CD4-positive, alpha-beta T cell (primary cell): ENCODE measurements at regions not wholly inside any gene's neighbourhood (a gene's known extent, or its start where the extent isn't known, plus 50 kb on each side); places are given as distances from the start of the nearest gene placed in this dataset.

Experiments
- ATAC-seq: fragments of 200-7000 bp; cut with Tn5 transposase; one replicate; pipeline ENCODE4 v1.10.0; 2022; ENCODE audit warnings: mild to moderate bottlenecking; ENCODE audit not compliant: poor library complexity
- CTCF ChIA-PET: fragments of 350-600 bp; sonication (Branson Sonifier 250); formaldehyde crosslinking; loops from one replicate; lab custom pipeline; 2021; ENCODE audit warnings: antibody characterized with exemption, inconsistent platforms; lab: Charles Lee
- POLR2A ChIA-PET: fragments of 350-600 bp; sonication (Branson Sonifier 250); formaldehyde crosslinking; loops from one replicate; lab custom pipeline; 2021; ENCODE audit warnings: antibody characterized with exemption, inconsistent platforms; lab: Charles Lee
- DNase-seq, 14 experiments: peaks; one replicate each; pipeline ENCODE4 v3.0.0-alpha.2; 2013 to 2020; ENCODE audit warnings: mixed read lengths in 2 of 14
- H3K27ac ChIP-seq, 2 donors: one replicate each; pipeline versions ENCODE4 v1.5.1 to v1.7.0; 2013; ENCODE audit warnings: low read length in 2 of 2, low read depth in 1 of 2, mild to moderate bottlenecking in 1 of 2
- H3K27me3 ChIP-seq, 2 experiments: 1 replicate in 1 of 2; 2 replicates in 1 of 2; pipeline versions ENCODE4 v1.6.1 to v1.7.0; 2013; ENCODE audit warnings: low read length in 2 of 2, control low read depth in 1 of 2, mild to moderate bottlenecking in 1 of 2, moderate library complexity in 1 of 2; ENCODE audit not compliant: insufficient read depth in 2 of 2, control insufficient read depth in 1 of 2
- H3K36me3 ChIP-seq: one replicate; pipeline ENCODE4 v1.6.1; 2013; ENCODE audit warnings: low read length, control low read depth; ENCODE audit not compliant: insufficient read depth
- H3K4me1 ChIP-seq: one replicate; pipeline ENCODE4 v1.6.1; 2013; ENCODE audit warnings: low read length, control low read depth; ENCODE audit not compliant: insufficient read depth
- H3K4me3 ChIP-seq: one replicate; pipeline ENCODE4 v1.5.1; 2013; ENCODE audit warnings: mild to moderate bottlenecking, low read length, moderate library complexity
- H3K9me3 ChIP-seq, 2 experiments: 1 replicate in 1 of 2; 2 replicates in 1 of 2; pipeline versions ENCODE4 v1.6.1 to v1.7.0; 2013; ENCODE audit warnings: low read length in 2 of 2, mild to moderate bottlenecking in 2 of 2, control low read depth in 1 of 2, moderate library complexity in 1 of 2; ENCODE audit not compliant: control insufficient read depth in 1 of 2, insufficient read depth in 1 of 2
- H3K27ac Mint-ChIP-seq: one replicate; pipeline ENCODE4 v1.8.0; 2020; ENCODE audit warnings: mixed read lengths
- H3K27me3 Mint-ChIP-seq: one replicate; pipeline ENCODE4 v1.8.0; 2021; ENCODE audit warnings: mixed read lengths
- H3K36me3 Mint-ChIP-seq: one replicate; pipeline ENCODE4 v1.8.0; 2021; ENCODE audit warnings: low read depth, mixed read lengths
- H3K4me1 Mint-ChIP-seq: one replicate; pipeline ENCODE4 v1.8.0; 2021; ENCODE audit warnings: low read depth, mixed read lengths
- H3K4me3 Mint-ChIP-seq: one replicate; pipeline ENCODE4 v1.8.0; 2020; ENCODE audit warnings: mild to moderate bottlenecking, mixed read lengths
- H3K9me3 Mint-ChIP-seq: one replicate; pipeline ENCODE4 v1.8.0; 2020; ENCODE audit warnings: mixed read lengths
- intact Hi-C, 2 experiments: fragments of 100-400 bp; cut with DNase I in 1 of 2; cut with micrococcal nuclease in 1 of 2; formaldehyde crosslinking; loops; one replicate each; pipeline versions ENCODE4 v1.15.1 to v1.9.0; 2023 to 2025; cut with DNase I, micrococcal nuclease
- TF ChIP-seq, protein P1 (sequence below): fragments of 200-600 bp; IDR thresholded peaks from one replicate; pipeline ENCODE4 v1.8.0; 2022; ENCODE audit warnings: antibody characterized with exemption, mild to moderate bottlenecking

DNA sequence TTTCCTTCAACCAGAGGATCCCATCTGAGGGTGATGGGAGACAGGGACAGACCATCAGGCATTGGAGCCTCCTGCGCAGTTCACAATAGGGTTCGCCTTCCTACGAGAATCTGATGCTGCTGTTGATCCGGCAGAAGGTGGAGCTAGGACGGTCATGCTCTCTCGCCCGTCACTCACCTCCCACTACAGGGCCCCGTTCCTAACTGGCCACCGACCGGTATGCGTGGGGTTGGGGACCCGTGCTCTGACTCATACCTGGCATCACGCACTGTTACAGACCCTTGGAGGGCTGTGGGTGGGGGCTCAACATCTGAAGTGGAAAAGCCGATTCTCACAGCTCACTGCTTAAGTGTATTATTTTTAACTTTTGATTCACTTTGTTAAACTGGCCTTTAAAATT lies 402.3 kb downstream of the BRD1 start:
- POLR2A ChIA-PET, result no interaction called here
- CTCF ChIA-PET, result no interaction called here

DNA sequence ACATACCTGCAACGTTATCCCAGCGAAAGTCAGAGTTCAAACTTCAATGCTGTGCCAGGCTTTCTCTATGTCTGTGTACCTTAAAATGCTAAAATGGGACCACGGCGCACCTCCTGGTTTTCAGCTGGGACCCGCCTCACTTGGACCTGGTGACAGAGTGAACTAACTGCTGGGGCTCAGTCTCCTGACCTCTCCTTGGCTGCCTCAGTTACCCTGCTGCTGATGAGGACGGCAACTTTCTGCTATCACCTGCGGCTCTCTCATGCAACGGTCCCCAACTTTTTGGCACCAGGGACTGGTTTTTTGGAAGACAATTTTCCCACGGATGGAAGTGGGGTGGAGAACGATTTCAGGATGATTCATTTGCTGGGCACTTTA lies 402.8 kb downstream of the BRD1 start:
- CTCF ChIA-PET, result no interaction called here
- H3K4me1 ChIP-seq, result no peaks in the 10 kb centered on the region
- Mint-ChIP-seq H3K27me3 (peaks cover 11% of the 10 kb centered on the region), H3K4me3 (no peak overlapping the region), H3K4me1 (no peaks in the 10 kb centered on the region), H3K27ac (no peak overlapping the region), H3K36me3 (no peaks in the 10 kb centered on the region), H3K9me3 (peaks cover 2% of the 10 kb centered on the region)
- H3K27me3 ChIP-seq, result peaks cover 0 to 4% of the 10 kb centered on the region in 2 experiments
- H3K36me3 ChIP-seq, result no peaks in the 10 kb centered on the region
- ATAC-seq (no peak), DNase-seq (no peak)
- intact Hi-C loops, result no loop called here
- H3K27ac ChIP-seq, result no peak overlapping the region
- H3K9me3 ChIP-seq, result peaks cover 0 to 13% of the 10 kb centered on the region in 2 experiments
- POLR2A ChIA-PET, result no interaction called here
- no peak overlapping the region for H3K4me3 ChIP-seq
- TF ChIP-seq, protein P1, sequence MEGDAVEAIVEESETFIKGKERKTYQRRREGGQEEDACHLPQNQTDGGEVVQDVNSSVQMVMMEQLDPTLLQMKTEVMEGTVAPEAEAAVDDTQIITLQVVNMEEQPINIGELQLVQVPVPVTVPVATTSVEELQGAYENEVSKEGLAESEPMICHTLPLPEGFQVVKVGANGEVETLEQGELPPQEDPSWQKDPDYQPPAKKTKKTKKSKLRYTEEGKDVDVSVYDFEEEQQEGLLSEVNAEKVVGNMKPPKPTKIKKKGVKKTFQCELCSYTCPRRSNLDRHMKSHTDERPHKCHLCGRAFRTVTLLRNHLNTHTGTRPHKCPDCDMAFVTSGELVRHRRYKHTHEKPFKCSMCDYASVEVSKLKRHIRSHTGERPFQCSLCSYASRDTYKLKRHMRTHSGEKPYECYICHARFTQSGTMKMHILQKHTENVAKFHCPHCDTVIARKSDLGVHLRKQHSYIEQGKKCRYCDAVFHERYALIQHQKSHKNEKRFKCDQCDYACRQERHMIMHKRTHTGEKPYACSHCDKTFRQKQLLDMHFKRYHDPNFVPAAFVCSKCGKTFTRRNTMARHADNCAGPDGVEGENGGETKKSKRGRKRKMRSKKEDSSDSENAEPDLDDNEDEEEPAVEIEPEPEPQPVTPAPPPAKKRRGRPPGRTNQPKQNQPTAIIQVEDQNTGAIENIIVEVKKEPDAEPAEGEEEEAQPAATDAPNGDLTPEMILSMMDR, result no peak

More for the DNA sequence above, 402.3 kb downstream of the BRD1 start:
- H3K27ac ChIP-seq, result no peak overlapping the region
- no peaks in the 10 kb centered on the region for H3K4me1 Mint-ChIP-seq
- peaks cover 11% of the 10 kb centered on the region for H3K27me3 Mint-ChIP-seq
- DNase-seq (no peak), ATAC-seq (no peak)
- no peak overlapping the region for H3K4me3 Mint-ChIP-seq
- H3K9me3 Mint-ChIP-seq, result peaks cover 2% of the 10 kb centered on the region
- TF ChIP-seq, protein P1, result no peak
- H3K9me3 ChIP-seq, result peaks cover 0 to 10% of the 10 kb centered on the region in 2 experiments
- no peaks in the 10 kb centered on the region for H3K36me3 Mint-ChIP-seq
- no peaks in the 10 kb centered on the region for H3K36me3 ChIP-seq
- H3K27ac Mint-ChIP-seq, result no peak overlapping the region
- H3K4me1 ChIP-seq, result no peaks in the 10 kb centered on the region
- H3K27me3 ChIP-seq, result peaks cover 0 to 4% of the 10 kb centered on the region in 2 experiments
- H3K4me3 ChIP-seq, result no peak overlapping the region
- intact Hi-C loops, result no loop called here

DNA sequence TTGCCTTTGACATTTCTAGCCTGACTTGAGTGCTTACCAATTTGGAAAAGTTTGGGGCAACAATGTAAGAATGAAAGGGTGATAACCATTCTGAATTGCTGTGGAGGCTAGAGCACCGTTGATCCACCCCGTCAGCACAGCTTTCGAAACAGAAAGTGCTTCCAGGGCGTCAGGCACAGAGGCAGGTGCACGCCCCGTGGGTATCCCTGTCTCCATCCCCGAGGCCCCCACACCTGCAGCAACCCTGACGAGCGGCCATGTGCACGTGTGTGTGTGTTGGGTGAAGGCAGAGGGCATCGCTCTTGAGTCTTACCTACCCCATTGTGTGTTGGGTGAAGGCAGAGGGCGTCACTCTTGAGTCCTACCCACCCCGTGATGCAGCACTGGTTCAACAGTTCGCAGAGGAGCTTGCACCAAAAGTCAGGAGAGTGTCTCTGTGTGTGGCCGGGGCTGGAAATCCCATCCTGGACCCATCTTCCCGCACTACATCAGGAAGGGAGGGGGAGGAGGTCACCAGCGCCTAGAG lies 404.5 kb downstream of the BRD1 start:
- Histone ChIP-seq H3K27me3 (peaks cover 2 to 4% of the 10 kb centered on the region in 2 experiments), H3K27ac (no peak overlapping the region), H3K36me3 (no peaks in the 10 kb centered on the region), H3K9me3 (peaks cover 0 to 17% of the 10 kb centered on the region in 2 experiments), H3K4me3 (no peak overlapping the region), H3K4me1 (no peaks in the 10 kb centered on the region)
- H3K27ac Mint-ChIP-seq, result no peak overlapping the region
- H3K36me3 Mint-ChIP-seq, result no peaks in the 10 kb centered on the region
- H3K4me3 Mint-ChIP-seq, result no peak overlapping the region
- DNase-seq, result no peak
- no peaks in the 10 kb centered on the region for H3K4me1 Mint-ChIP-seq
- ATAC-seq, result no peak
- ChIA-PET POLR2A (no interaction called here), CTCF (no interaction called here)
- H3K27me3 Mint-ChIP-seq, result peaks cover 11% of the 10 kb centered on the region
- peaks cover 2% of the 10 kb centered on the region for H3K9me3 Mint-ChIP-seq
- intact Hi-C loops, result no loop called here
- TF ChIP-seq, protein P1, result no peak
